ENCODE measurements at regions not wholly inside any gene's neighbourhood (a gene's known extent, or its start where the extent isn't known, plus 50 kb on each side); places are given as distances from the start of the nearest gene placed in this dataset.

GRCh38 chr20:40462566-40462965 lies 226.5 kb downstream of the MAFB start:
- no peaks in the 10 kb centered on the region for H3K79me1 ChIP-seq (ENCODE audit: low read depth, low read length)
- H3K27ac ChIP-seq (ENCODE audit: low read depth, low read length): no peak overlapping the region
- no peak overlapping the region for H3K4me2 ChIP-seq (ENCODE audit: insufficient read depth in 1 of 2, low read depth in 2 of 2, low read length in 2 of 2)
- H4K8ac ChIP-seq (ENCODE audit: extremely low read depth, insufficient read depth, low read length): no peak overlapping the region
- H3K23ac ChIP-seq (ENCODE audit: insufficient read length): no peak overlapping the region
- no peak overlapping the region for H3K14ac ChIP-seq (ENCODE audit: insufficient read length)
- no peaks in the 10 kb centered on the region for H3K27me3 ChIP-seq (replicated peaks in 1 of 4; ENCODE audit: control insufficient read depth in 3 of 4, extremely low read depth in 1 of 4, insufficient read depth in 3 of 4, low read length in 3 of 4)
- no peak overlapping the region for H2BK20ac ChIP-seq (ENCODE audit: low read length)
- no peak overlapping the region for H2BK12ac ChIP-seq (ENCODE audit: low read depth, low read length)
- no peak overlapping the region for H3K18ac ChIP-seq (ENCODE audit: extremely low read depth, low read length)
- no peak overlapping the region for H2AK5ac ChIP-seq (ENCODE audit: low read depth, low read length)
- TF ChIP-seq SRF (IDR thresholded peaks at IDR 0.05; ENCODE audit: low read depth, low read length) (no peak), MAX (IDR thresholded peaks at IDR 0.05) (no peak), TEAD4 (IDR thresholded peaks at IDR 0.05; ENCODE audit: low read depth, low read length) (no peak), POU5F1 (IDR thresholded peaks at IDR 0.05; ENCODE audit: low read depth, low read length) (no peak), EGR1 (IDR thresholded peaks at IDR 0.05; ENCODE audit: borderline replicate concordance, low read depth, low read length) (no peak), EZH2 (IDR thresholded peaks at IDR 0.05; ENCODE audit: low read depth, low read length, severe bottlenecking) (no peak), SIRT6 (IDR thresholded peaks at IDR 0.05; ENCODE audit: low read length) (no peak), TAF7 (optimal IDR thresholded peaks at IDR 0.05; ENCODE audit: borderline replicate concordance, low read depth, low read length) (no peak), TAF1 (IDR thresholded peaks at IDR 0.05; ENCODE audit: low read depth, low read length) (no peak), E2F6 (IDR thresholded peaks at IDR 0.05) (no peak), KDM5A (IDR thresholded peaks at IDR 0.05; ENCODE audit: low read length) (no peak), HDAC2 (IDR thresholded peaks at IDR 0.05; ENCODE audit: borderline replicate concordance in 1 of 2, low read depth in 2 of 2, low read length in 2 of 2) (no peak), ASH2L (IDR thresholded peaks at IDR 0.05; ENCODE audit: low read length) (no peak)
- H2AFZ ChIP-seq (ENCODE audit: low read length): no peak overlapping the region
- H3K9me3 ChIP-seq (ENCODE audit: insufficient read depth in 2 of 2, low read depth in 1 of 2, low read length in 1 of 2): no peaks in the 10 kb centered on the region
- no peaks in the 10 kb centered on the region for H3K79me2 ChIP-seq (ENCODE audit: control insufficient read depth in 1 of 2, insufficient read depth in 2 of 2, low read length in 2 of 2)
- no peak overlapping the region for H3K56ac ChIP-seq (replicated peaks; ENCODE audit: insufficient read length, low read depth, low read length)
- no peak overlapping the region for H3K4ac ChIP-seq (replicated peaks; ENCODE audit: insufficient read length, low read depth, low read length)
- no peak overlapping the region for H4K5ac ChIP-seq (ENCODE audit: insufficient read length, low read depth, low read length)
- H3K4me1 ChIP-seq (replicated peaks in 1 of 4; ENCODE audit: control insufficient read depth in 3 of 4, insufficient read depth in 4 of 4, low read length in 3 of 4): no peaks in the 10 kb centered on the region
- ChIA-PET POLR2A (ENCODE audit: partially characterized antibody) (no interaction called here), CTCF (ENCODE audit: partially characterized antibody) (no interaction called here)
- H2BK120ac ChIP-seq (replicated peaks; ENCODE audit: low read depth, low read length): no peak overlapping the region
- no peak overlapping the region for H3K9ac ChIP-seq (replicated peaks in 1 of 4; ENCODE audit: extremely low read depth in 1 of 4, low read depth in 3 of 4, low read length in 3 of 4)
- no peaks in the 10 kb centered on the region for H3K23me2 ChIP-seq (ENCODE audit: low read depth, low read length)
- DNase-seq (ENCODE audit: low read depth in 1 of 2, low spot score in 2 of 2) (no peak), FAIRE-seq (no peak)
- H4K91ac ChIP-seq (replicated peaks; ENCODE audit: insufficient read length, low read length): no peak overlapping the region
- H3K36me3 ChIP-seq (ENCODE audit: control insufficient read depth in 2 of 4, insufficient read depth in 4 of 4, low read length in 3 of 4): no peaks in the 10 kb centered on the region
- H2BK5ac ChIP-seq (ENCODE audit: low read depth, low read length): no peak overlapping the region
- H2BK15ac ChIP-seq (ENCODE audit: low read length): no peak overlapping the region
- WGBS, 2 experiments (ENCODE audit: extremely low coverage in 1 of 2, insufficient coverage in 1 of 2, insufficient read length in 1 of 2, insufficient replicate concordance in 2 of 2, low coverage in 1 of 2, low lambda C conversion rate in 2 of 2, missing lambda C conversion rate in 1 of 2): 92% methylated on average over 1 of the region's 1 CpG; no CpG with 5 or more reads in 1 of the 2 experiments
- H3K4me3 ChIP-seq (ENCODE audit: extremely low read depth in 1 of 4, insufficient read depth in 2 of 4, low read depth in 3 of 4, low read length in 4 of 4): no peak overlapping the region
- no peaks in the 10 kb centered on the region for H4K20me1 ChIP-seq (replicated peaks in 1 of 2; ENCODE audit: control insufficient read depth in 1 of 2, insufficient read depth in 2 of 2, low read length in 2 of 2)
